Keratinocyte (primary cell): ENCODE measurements at regions not wholly inside any gene's neighbourhood (a gene's known extent, or its start where the extent isn't known, plus 50 kb on each side); places are given as distances from the start of the nearest gene placed in this dataset.

Source experiments
- DNase-seq: peaks from one replicate; pipeline ENCODE4 v3.0.0-alpha.2; 2011; ENCODE audit warnings: low read depth, missing footprints, low spot score
- FAIRE-seq: peaks from 2 replicates; lab custom pipeline; 2011; peaks lifted over from hg19 to GRCh38; lab: Jason Lieb, UNC
- H2AFZ ChIP-seq: 2 replicates; pipeline ENCODE4 v1.6.0; 2012; ENCODE audit warnings: low read length, control low read depth, inconsistent platforms; ENCODE audit not compliant: control insufficient read depth
- H3K27ac ChIP-seq: 2 replicates; pipeline ENCODE4 v1.5.1; 2011; ENCODE audit warnings: low read length; ENCODE audit not compliant: control insufficient read depth, insufficient read depth
- H3K27me3 ChIP-seq: 3 replicates; pipeline ENCODE4 v1.6.0; 2011; ENCODE audit warnings: low read length; ENCODE audit not compliant: control insufficient read depth, insufficient read depth; ENCODE audit errors: extremely low read depth
- H3K36me3 ChIP-seq, 2 experiments: 2 replicates in 1 of 2; 3 replicates in 1 of 2; pipeline ENCODE4 v1.5.1; 2011; ENCODE audit warnings: low read length in 2 of 2, mild to moderate bottlenecking in 1 of 2; ENCODE audit not compliant: control insufficient read depth in 2 of 2, insufficient read depth in 2 of 2; ENCODE audit errors: extremely low read depth in 1 of 2
- H3K4me1 ChIP-seq: 3 replicates; pipeline ENCODE4 v1.5.1; 2011; ENCODE audit warnings: low read length; ENCODE audit not compliant: control insufficient read depth, insufficient read depth; ENCODE audit errors: extremely low read depth
- H3K4me2 ChIP-seq: 3 replicates; pipeline ENCODE4 v1.6.0; 2011; ENCODE audit warnings: low read depth, low read length; ENCODE audit not compliant: control insufficient read depth, insufficient read depth; ENCODE audit errors: extremely low read depth
- H3K4me3 ChIP-seq, 3 experiments: fragments of 200-600 bp in 1 of 3; sonication (generic) in 1 of 3; 2 replicates in 2 of 3; 3 replicates in 1 of 3; pipeline ENCODE4 v1.5.1; 2011 to 2016; ENCODE audit warnings: low read length in 3 of 3, mild to moderate bottlenecking in 3 of 3, control low read depth in 2 of 3, inconsistent platforms in 1 of 3, low read depth in 1 of 3, mixed read lengths in 1 of 3, mixed run types in 1 of 3, moderate library complexity in 1 of 3; ENCODE audit not compliant: control insufficient read depth in 2 of 3, insufficient read depth in 2 of 3; ENCODE audit errors: extremely low read depth in 1 of 3
- H3K79me2 ChIP-seq: 2 replicates; pipeline ENCODE4 v1.6.0; 2012; ENCODE audit warnings: low read length; ENCODE audit not compliant: control insufficient read depth, insufficient read depth
- H3K9ac ChIP-seq: 3 replicates; pipeline ENCODE4 v1.6.0; 2011; ENCODE audit warnings: low read length; ENCODE audit not compliant: control insufficient read depth, insufficient read depth; ENCODE audit errors: extremely low read depth
- H3K9me1 ChIP-seq: 3 replicates; pipeline ENCODE4 v1.6.0; 2011; ENCODE audit warnings: low read length; ENCODE audit not compliant: control insufficient read depth, insufficient read depth; ENCODE audit errors: extremely low read depth
- H3K9me3 ChIP-seq: 2 replicates; pipeline ENCODE4 v1.5.1; 2012; ENCODE audit warnings: low read depth, low read length; ENCODE audit not compliant: control insufficient read depth
- H4K20me1 ChIP-seq: 3 replicates; pipeline ENCODE4 v1.6.0; 2011; ENCODE audit warnings: low read length; ENCODE audit not compliant: control insufficient read depth, insufficient read depth; ENCODE audit errors: extremely low read depth
- EZH2 ChIP-seq: IDR thresholded peaks from one replicate; pipeline ENCODE4 v1.6.1; 2012; ENCODE audit warnings: inconsistent platforms, mild to moderate bottlenecking, low read length, moderate library complexity
- dilution Hi-C: fragments of 300-500 bp; cut with MboI; formaldehyde crosslinking; loops from one replicate; pipeline ENCODE4 v1.7.0; 2020; ENCODE audit warnings: low sequenced_read_pairs; ENCODE audit not compliant: extremely low pct_ligation_motif_present
- TF ChIP-seq, protein P1 (sequence below), 3 experiments: IDR thresholded peaks in 1 of 3; conservative IDR thresholded peaks in 1 of 3; optimal IDR thresholded peaks in 1 of 3; 2 replicates in 2 of 3; 3 replicates in 1 of 3; pipeline versions ENCODE3 to v1.5.1; 2011; ENCODE audit warnings: low read length in 3 of 3, mild to moderate bottlenecking in 3 of 3, moderate library complexity in 2 of 3, control low read depth in 1 of 3, inconsistent platforms in 1 of 3; ENCODE audit not compliant: insufficient read depth in 2 of 3; ENCODE audit errors: extremely low read depth in 1 of 3

DNA sequence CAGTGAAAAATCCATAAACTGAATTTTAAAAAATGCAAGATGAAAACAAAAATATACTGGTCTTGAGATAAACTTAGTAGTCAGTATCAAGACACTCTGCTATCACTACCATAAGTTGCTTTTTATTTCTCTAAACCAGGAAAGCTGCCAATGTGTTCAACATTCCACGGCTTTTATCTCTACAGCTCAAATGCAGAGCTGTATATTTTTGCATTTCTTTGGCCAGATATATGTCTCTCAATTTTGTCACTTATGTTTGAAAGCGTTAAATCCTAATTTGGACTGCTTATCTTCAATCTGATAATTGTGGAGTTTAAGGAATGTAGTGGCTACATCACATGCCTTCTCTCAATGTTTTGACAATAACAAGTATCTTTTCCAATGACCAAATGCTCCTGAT is 609.5 kb downstream of the EPHA4 start:
- Histone ChIP-seq H3K9me3 (no peaks in the 10 kb centered on the region), H4K20me1 (no peaks in the 10 kb centered on the region), H3K27me3 (no peaks in the 10 kb centered on the region), H3K4me2 (no peak overlapping the region), H3K9ac (no peak overlapping the region), H3K4me1 (peaks cover 9% of the 10 kb centered on the region), H3K4me3 (no peak overlapping the region), H3K79me2 (no peaks in the 10 kb centered on the region), H3K9me1 (no peaks in the 10 kb centered on the region), H2AFZ (no peak overlapping the region), H3K27ac (no peak overlapping the region), H3K36me3 (no peaks in the 10 kb centered on the region)
- no peak for TF ChIP-seq EZH2
- TF ChIP-seq, protein P1, sequence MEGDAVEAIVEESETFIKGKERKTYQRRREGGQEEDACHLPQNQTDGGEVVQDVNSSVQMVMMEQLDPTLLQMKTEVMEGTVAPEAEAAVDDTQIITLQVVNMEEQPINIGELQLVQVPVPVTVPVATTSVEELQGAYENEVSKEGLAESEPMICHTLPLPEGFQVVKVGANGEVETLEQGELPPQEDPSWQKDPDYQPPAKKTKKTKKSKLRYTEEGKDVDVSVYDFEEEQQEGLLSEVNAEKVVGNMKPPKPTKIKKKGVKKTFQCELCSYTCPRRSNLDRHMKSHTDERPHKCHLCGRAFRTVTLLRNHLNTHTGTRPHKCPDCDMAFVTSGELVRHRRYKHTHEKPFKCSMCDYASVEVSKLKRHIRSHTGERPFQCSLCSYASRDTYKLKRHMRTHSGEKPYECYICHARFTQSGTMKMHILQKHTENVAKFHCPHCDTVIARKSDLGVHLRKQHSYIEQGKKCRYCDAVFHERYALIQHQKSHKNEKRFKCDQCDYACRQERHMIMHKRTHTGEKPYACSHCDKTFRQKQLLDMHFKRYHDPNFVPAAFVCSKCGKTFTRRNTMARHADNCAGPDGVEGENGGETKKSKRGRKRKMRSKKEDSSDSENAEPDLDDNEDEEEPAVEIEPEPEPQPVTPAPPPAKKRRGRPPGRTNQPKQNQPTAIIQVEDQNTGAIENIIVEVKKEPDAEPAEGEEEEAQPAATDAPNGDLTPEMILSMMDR (optimal IDR thresholded peaks at IDR 0.05 in 1 of 3, IDR thresholded peaks at IDR 0.05 in 1 of 3, conservative IDR thresholded peaks at IDR 0.05 in 1 of 3; ENCODE audit: extremely low read depth in 1 of 3, insufficient read depth in 2 of 3, low read length in 3 of 3), result no peak
- dilution Hi-C loops, result no loop called here
- FAIRE-seq (no peak), DNase-seq (no peak)

DNA sequence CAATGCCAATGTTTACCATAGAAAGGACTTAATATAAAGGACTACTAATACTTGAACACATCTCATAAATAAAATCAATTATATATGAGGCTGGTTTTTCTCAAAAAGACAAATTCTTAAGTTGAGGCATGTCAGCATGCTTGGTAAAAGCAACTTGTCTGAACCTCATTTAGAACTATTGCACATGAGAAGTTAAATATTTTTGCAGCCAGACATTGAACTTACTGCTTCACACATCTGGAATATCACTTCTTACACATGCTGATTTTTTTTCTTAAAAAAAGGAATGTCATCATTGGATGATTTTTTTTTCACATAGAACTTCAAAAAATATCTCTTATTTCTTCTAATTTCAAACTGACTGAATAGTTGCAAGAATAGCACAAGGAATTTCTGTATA is 609.0 kb downstream of the EPHA4 start:
- no peak for TF ChIP-seq EZH2
- TF ChIP-seq, protein P1 (optimal IDR thresholded peaks at IDR 0.05 in 1 of 3, IDR thresholded peaks at IDR 0.05 in 1 of 3, conservative IDR thresholded peaks at IDR 0.05 in 1 of 3; ENCODE audit: extremely low read depth in 1 of 3, insufficient read depth in 2 of 3, low read length in 3 of 3), result no peak
- dilution Hi-C loops, result no loop called here
- FAIRE-seq, result no peak

More for the DNA sequence above, 609.0 kb downstream of the EPHA4 start:
- Histone ChIP-seq H3K9me3 (no peaks in the 10 kb centered on the region), H2AFZ (no peak overlapping the region), H3K27ac (no peak overlapping the region), H3K9ac (no peak overlapping the region), H3K4me1 (peaks cover 9% of the 10 kb centered on the region), H3K9me1 (no peaks in the 10 kb centered on the region), H3K79me2 (no peaks in the 10 kb centered on the region), H3K36me3 (no peaks in the 10 kb centered on the region), H4K20me1 (no peaks in the 10 kb centered on the region), H3K27me3 (no peaks in the 10 kb centered on the region), H3K4me2 (no peak overlapping the region), H3K4me3 (no peak overlapping the region)
- DNase-seq, result no peak
